ENCODE measurements at regions not wholly inside any gene's neighbourhood (a gene's known extent, or its start where the extent isn't known, plus 50 kb on each side); places are given as distances from the start of the nearest gene placed in this dataset.

DNA sequence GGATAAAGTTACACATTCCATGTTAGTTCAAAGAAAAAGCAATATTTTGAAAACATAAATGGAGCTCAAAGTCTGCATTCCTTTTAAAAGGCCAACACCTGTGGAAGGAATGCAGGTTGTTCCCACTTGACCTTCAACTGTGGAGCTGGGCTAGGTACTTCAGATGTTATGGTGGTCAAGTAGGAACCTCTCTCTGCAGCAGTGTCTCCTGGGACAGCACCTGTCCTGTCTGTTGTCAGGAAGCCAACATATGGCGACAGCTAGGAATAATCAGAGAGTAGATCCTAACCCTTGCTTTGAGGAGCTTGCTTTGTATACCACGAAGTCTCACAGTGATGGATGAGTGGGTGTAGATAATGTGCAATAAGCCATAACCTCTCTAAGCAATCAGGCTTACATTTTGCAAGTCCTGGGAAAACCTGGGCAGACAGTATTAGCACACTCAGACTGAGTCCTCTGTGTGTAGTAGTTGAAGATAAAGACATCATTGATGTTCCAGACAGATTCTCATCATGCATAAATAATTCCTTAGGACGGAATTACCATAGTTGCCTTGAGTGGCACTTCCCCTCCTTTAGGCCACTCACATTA, 347.5 kb downstream of the PRL start:
- POLR2A ChIA-PET, result interaction anchor here (0.7 kb wide), 1 partner anchor 58 kb away, joined by 3 read pairs; no protein-coding TSS in a partner anchor
- no peaks in the 10 kb centered on the region for H3K9me3 Mint-ChIP-seq
- intact Hi-C loops (cut with micrococcal nuclease), result no loop called here
- no peak for DNase-seq
- no peak overlapping the region for H3K4me3 Mint-ChIP-seq
- H3K27ac Mint-ChIP-seq, result no peak overlapping the region
- CTCF ChIA-PET, result no interaction called here
- H3K4me1 Mint-ChIP-seq (ENCODE audit: low read depth), result no peaks in the 10 kb centered on the region
- H3K27me3 Mint-ChIP-seq, result peaks cover 5% of the 10 kb centered on the region
- H3K36me3 Mint-ChIP-seq, result no peaks in the 10 kb centered on the region

DNA sequence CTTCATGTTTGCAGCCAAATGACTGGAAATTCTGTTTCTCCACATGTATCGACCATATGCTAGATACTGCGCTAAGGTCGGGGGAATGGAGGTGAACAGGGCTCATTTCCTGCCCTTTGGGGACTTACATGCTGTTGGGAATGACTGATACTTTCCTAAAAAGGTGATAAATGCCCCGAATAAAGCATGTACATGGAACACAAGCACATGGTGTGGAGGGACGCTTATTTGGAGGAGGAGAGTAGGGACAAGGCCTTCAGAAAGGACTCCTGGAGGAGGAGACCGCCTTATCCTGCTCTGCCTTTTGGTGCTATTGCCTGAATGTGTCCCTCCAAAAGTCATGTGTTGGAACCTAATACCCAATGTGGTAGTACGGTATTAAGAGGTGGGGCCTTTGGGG, 344.5 kb downstream of the PRL start:
- DNase-seq, result no peak
- Mint-ChIP-seq H3K4me3 (no peak overlapping the region), H3K9me3 (no peaks in the 10 kb centered on the region), H3K27ac (no peak overlapping the region), H3K36me3 (no peaks in the 10 kb centered on the region), H3K4me1 (ENCODE audit: low read depth) (no peaks in the 10 kb centered on the region), H3K27me3 (peaks cover 3% of the 10 kb centered on the region)
- CTCF ChIA-PET, result no interaction called here
- POLR2A ChIA-PET, result no interaction called here
- intact Hi-C loops (cut with micrococcal nuclease), result no loop called here

DNA sequence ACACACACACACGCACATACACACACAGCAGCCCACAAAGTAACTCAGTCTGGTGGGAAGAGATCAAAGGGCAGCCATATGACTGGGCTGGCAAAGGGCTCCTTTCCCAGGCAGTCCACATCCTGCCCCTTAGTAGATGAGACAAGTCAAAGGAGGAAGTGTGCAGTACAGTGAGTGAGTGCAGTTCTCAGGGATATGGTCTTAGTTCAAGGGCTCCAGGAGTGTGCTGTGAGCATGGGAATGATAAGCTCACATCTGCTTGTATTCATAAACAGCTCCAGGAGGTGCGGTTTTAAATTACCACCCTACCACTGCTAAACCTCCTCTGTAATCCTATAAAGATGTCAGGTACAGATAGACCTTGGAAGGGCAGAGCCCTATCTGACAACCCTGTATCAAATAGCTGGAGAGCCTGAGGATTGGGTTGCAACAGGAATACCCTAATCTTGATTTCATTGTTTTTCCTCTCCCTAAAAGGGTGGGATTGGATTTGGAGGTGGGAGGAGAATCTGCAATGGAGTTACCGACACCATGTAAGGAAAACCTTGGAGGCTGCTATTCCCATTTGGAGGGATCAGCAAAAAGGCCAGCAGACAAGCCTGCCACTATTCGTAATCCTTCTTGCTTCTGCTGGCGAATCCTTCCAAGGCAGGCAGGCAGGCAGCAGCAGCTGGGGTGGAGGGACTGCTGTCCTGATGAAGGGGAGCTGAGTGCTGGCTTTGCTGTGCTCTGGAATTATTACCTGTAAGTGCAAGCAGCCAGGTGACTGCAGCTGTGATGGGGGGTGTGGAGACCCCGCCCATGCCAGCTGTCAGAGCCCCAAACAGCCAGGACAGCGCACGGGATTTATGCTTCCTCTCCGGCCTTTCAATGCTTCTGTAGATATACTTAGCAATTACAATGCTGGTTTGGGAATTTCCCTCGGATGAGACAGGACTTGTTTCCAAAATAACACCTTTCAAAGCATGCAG, 342.7 kb downstream of the PRL start:
- DNase-seq, result no peak
- ChIA-PET POLR2A (no interaction called here), CTCF (no interaction called here)
- H3K4me1 Mint-ChIP-seq (ENCODE audit: low read depth), result no peaks in the 10 kb centered on the region
- no peaks in the 10 kb centered on the region for H3K9me3 Mint-ChIP-seq
- H3K36me3 Mint-ChIP-seq, result no peaks in the 10 kb centered on the region
- H3K4me3 Mint-ChIP-seq, result no peak overlapping the region
- H3K27ac Mint-ChIP-seq, result no peak overlapping the region
- intact Hi-C loops (cut with micrococcal nuclease), result no loop called here
- peaks cover 3% of the 10 kb centered on the region for H3K27me3 Mint-ChIP-seq

DNA sequence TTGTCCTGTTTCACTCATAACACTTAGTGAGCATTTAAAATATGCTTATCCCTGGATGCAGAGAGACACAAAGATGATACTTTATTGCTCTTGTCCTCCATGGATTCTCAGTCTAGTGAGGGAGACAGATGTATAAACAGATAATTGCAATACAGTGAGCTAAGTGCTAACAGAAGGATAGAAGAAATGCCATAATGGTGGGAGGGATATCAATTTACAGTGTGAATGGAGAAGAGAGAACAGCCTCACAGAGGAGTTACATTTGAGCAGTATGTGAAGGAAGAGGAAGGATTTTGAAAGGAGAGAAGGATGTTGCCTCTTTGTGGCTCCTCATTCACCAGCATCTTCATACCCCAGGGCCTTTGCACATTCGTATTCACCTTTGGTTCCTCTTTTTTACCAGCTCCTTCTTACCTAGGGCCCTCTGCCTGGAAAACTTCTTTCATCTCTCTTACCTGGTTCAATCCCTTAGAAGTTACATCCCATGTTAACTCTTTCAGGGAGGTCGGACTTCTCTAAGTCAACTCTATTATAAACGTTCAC, 341.7 kb downstream of the PRL start:
- ChIA-PET POLR2A (no interaction called here), CTCF (no interaction called here)
- no peaks in the 10 kb centered on the region for H3K36me3 Mint-ChIP-seq
- no peaks in the 10 kb centered on the region for H3K9me3 Mint-ChIP-seq
- no peak for DNase-seq
- intact Hi-C loops (cut with micrococcal nuclease), result no loop called here
- no peak overlapping the region for H3K4me3 Mint-ChIP-seq
- no peaks in the 10 kb centered on the region for H3K4me1 Mint-ChIP-seq (ENCODE audit: low read depth)
- peaks cover 3% of the 10 kb centered on the region for H3K27me3 Mint-ChIP-seq
- no peak overlapping the region for H3K27ac Mint-ChIP-seq

DNA sequence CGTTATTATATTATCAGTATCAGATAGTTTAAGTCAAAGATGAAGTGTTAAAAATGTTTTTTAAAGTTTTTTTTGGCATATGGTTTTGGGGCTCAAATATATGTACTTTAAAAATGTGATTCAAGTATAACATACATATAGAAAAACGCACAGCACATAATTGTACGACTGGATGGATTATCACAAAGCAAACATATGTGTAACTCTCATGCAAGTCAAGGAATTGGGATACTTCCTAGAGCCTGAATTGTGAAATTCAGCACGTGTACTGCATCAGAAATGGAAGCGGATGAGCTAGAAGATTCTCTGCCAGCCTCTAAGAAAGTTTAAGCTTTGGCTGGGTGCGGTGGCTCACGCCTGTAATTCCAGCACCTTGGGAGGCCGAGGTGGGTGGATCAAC, 340.9 kb downstream of the PRL start:
- no peaks in the 10 kb centered on the region for H3K4me1 Mint-ChIP-seq (ENCODE audit: low read depth)
- CTCF ChIA-PET, result no interaction called here
- peaks cover 3% of the 10 kb centered on the region for H3K27me3 Mint-ChIP-seq
- H3K9me3 Mint-ChIP-seq, result no peaks in the 10 kb centered on the region
- H3K36me3 Mint-ChIP-seq, result no peaks in the 10 kb centered on the region
- POLR2A ChIA-PET, result no interaction called here
- DNase-seq, result no peak
- no peak overlapping the region for H3K27ac Mint-ChIP-seq
- intact Hi-C loops (cut with micrococcal nuclease), result no loop called here
- no peak overlapping the region for H3K4me3 Mint-ChIP-seq

DNA sequence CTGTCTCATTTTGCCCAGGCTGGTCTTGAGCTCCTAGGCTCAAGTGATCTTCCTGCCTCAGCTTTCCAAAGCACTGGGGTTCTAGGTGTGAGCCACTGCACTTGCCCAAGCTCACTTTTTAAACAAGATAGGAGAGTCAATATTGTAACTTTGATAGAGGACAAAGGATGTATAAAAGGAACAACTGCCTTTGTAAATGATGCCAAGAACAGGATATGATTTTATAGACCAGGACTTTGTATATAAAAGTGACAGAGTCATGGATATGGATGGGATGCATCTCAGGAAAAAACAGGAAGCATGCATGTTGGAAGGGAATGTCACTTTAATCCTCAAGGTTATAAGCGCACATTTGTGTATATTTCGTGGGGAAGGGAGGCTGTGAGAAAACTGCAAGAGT, 338.4 kb downstream of the PRL start:
- Mint-ChIP-seq H3K36me3 (no peaks in the 10 kb centered on the region), H3K27ac (no peak overlapping the region), H3K9me3 (no peaks in the 10 kb centered on the region), H3K4me3 (no peak overlapping the region), H3K27me3 (no peaks in the 10 kb centered on the region), H3K4me1 (ENCODE audit: low read depth) (no peaks in the 10 kb centered on the region)
- DNase-seq, result no peak
- ChIA-PET POLR2A (no interaction called here), CTCF (no interaction called here)
- intact Hi-C loops (cut with micrococcal nuclease), result no loop called here

DNA sequence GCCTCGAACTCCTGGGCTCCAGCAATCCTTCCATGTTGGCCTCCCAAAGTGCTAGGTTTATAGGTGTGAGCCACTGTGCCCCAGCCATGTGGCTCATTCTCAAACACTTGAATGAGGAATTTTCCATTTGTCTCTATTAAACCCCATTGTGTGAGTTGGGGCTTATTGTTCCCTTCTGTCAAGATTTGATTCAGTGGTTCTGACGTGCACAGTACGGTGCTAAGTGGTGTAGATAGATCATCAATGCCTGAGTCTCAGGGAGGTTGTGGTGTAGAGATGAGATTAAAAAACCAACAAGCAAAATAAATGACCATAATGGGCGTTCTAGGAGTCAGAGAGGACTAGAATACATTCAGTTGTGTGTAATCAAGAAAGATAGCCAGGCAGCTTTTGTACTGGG, 335.6 kb downstream of the PRL start:
- CTCF ChIA-PET, result no interaction called here

DNA sequence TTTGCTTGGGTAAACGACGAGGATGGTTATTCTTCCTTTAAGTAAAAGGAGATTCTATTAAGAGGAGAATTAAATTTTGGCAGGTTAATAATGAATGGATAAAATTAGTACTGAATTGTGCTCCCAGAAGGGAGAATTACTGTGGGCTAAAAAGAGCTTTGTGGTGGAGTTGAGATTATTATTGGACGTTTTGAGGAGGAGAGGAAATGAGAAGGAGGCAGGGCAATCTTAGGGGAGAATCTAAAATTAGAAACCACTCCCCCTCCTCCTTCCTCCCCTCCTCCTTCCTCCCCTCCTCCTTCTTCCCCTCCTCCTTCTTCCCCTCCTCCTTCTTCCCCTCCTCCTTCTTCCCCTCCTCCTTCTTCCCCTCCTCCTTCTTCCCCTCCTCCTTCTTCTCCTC, 331.8 kb downstream of the PRL start:
- DNase-seq, result no peak
- POLR2A ChIA-PET, result no interaction called here
- no peak overlapping the region for H3K27ac Mint-ChIP-seq
- H3K4me3 Mint-ChIP-seq, result no peak overlapping the region
- intact Hi-C loops (cut with micrococcal nuclease), result no loop called here
- no peaks in the 10 kb centered on the region for H3K9me3 Mint-ChIP-seq
- CTCF ChIA-PET, result no interaction called here
- no peaks in the 10 kb centered on the region for H3K36me3 Mint-ChIP-seq
- no peaks in the 10 kb centered on the region for H3K4me1 Mint-ChIP-seq (ENCODE audit: low read depth)
- no peaks in the 10 kb centered on the region for H3K27me3 Mint-ChIP-seq

More for the DNA sequence above, 335.6 kb downstream of the PRL start:
- POLR2A ChIA-PET, result no interaction called here
- intact Hi-C loops (cut with micrococcal nuclease), result no loop called here
- no peaks in the 10 kb centered on the region for H3K36me3 Mint-ChIP-seq
- no peaks in the 10 kb centered on the region for H3K4me1 Mint-ChIP-seq (ENCODE audit: low read depth)
- no peaks in the 10 kb centered on the region for H3K27me3 Mint-ChIP-seq
- no peak overlapping the region for H3K4me3 Mint-ChIP-seq
- H3K27ac Mint-ChIP-seq, result no peak overlapping the region
- no peak for DNase-seq
- no peaks in the 10 kb centered on the region for H3K9me3 Mint-ChIP-seq

DNA sequence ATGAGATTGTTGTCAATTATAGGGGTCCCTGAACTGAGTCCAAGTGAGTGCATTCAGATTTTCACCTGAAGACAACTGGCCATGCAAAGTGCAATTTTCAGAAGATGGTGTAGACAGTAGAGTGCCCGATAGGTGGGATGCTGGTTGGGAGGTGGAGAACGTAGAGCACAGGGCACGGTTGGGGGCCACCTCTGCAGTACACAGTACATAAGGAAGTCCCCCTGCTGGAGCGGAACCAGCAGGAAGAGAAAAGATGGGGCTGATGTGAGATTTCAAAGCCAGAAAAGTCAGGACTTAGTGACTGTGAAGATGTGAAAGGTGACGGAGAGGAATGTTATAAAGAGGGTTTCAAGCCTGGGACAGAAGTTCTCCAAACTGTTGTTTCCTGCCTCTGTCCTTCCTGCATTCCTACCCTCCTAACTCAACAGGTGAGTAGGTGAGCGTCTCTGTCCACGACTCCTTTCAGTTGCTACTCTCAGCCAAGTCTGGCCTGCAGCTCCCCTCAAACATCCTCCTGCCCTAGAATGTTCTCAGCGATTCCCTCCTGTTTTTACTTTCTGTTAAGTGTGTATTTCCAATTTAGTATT, 330.8 kb downstream of the PRL start:
- Mint-ChIP-seq H3K9me3 (no peaks in the 10 kb centered on the region), H3K27ac (no peak overlapping the region), H3K4me3 (no peak overlapping the region), H3K4me1 (ENCODE audit: low read depth) (no peaks in the 10 kb centered on the region), H3K27me3 (no peaks in the 10 kb centered on the region), H3K36me3 (no peaks in the 10 kb centered on the region)
- DNase-seq, result no peak
- intact Hi-C loops (cut with micrococcal nuclease), result no loop called here
- ChIA-PET CTCF (no interaction called here), POLR2A (no interaction called here)

DNA sequence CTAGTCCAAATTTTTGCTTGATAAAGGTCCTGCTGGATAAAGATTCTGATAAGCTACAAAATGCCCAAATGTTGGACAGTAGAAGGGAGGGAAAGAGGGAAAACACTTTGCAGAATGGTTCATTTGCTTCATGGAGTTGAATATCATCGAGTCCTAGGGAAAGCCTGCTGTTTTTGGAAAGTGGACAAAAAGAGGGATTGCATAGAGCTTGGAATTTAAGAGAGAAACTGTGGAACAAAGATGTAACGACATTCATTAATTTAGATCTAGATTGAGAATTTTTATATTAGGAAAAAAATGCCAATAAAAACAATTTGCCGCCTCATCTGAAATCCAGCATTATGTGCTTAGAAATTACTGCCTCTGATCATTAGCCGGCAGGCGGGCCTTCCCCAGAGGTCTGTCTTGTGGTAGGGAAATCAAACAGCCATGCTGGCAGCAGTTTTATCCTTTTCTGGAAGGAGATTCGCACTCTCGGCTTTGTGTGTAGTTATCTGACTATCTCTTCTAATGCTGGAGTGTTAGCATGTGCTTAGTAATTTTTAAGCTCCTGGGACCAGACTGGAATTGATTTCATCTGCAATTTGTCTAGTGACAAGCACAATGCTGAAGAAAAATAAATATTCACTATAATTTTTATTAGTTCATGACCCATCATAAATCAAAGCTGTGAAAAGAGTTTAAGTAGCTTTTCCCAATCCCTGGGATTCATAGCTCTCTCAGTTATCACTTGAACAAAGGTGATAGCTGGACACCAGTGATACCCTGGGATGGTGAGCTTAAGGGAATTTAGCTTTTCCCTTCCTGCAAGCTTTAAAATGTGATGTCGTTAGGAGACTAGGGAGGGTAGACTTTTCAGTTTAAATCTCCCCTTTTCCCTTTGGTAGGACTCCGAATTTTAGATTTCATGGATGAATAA, 329.5 kb downstream of the PRL start:
- Mint-ChIP-seq H3K9me3 (no peaks in the 10 kb centered on the region), H3K27me3 (no peaks in the 10 kb centered on the region), H3K36me3 (no peaks in the 10 kb centered on the region), H3K4me1 (ENCODE audit: low read depth) (no peaks in the 10 kb centered on the region), H3K4me3 (no peak overlapping the region), H3K27ac (no peak overlapping the region)
- POLR2A ChIA-PET, result no interaction called here
- DNase-seq, result no peak
- CTCF ChIA-PET, result no interaction called here
- intact Hi-C loops (cut with micrococcal nuclease), result no loop called here

DNA sequence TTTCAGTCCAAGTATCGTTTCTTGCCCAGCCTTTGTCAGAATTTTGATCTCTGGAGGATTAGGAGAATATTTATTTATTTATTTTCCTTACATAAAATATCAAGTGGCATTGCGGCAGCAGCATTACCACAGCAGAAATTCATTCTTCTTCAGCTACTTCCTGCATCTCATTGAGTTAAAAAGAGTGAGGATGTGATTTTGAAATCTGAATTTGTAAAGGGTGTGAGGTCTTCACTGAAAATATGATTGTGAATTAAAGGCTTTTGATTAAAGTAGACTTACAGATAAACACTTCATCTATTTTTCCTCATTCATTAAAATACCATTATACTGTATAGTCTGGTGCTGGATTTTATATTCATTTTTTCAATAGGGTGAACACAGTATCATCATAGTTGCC, 328.4 kb downstream of the PRL start:
- intact Hi-C loops (cut with micrococcal nuclease), result no loop called here

DNA sequence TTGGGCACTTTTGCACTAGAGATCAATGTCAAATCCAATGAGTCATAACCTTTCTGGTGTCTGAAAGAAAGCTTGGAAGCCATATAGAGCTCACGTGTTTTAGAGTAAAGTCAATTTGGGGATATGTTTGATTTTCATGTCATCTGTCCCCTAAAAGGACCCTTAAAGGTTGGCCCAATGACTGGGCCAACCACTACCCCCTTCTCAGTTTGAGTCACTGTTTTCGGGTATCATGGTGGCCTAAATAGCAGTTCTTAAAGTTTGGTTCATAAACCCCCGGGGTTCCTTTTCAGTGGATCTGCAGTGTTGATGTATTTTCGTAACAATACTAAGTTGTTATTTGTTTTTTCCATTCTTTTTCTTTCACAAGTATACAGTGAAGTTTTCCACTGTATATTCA, 327.6 kb downstream of the PRL start:
- intact Hi-C loops (cut with micrococcal nuclease), result no loop called here
- no peaks in the 10 kb centered on the region for H3K4me1 Mint-ChIP-seq (ENCODE audit: low read depth)
- POLR2A ChIA-PET, result no interaction called here
- CTCF ChIA-PET, result no interaction called here
- no peaks in the 10 kb centered on the region for H3K36me3 Mint-ChIP-seq
- no peaks in the 10 kb centered on the region for H3K9me3 Mint-ChIP-seq
- no peak overlapping the region for H3K27ac Mint-ChIP-seq
- no peak overlapping the region for H3K4me3 Mint-ChIP-seq
- no peak for DNase-seq
- H3K27me3 Mint-ChIP-seq, result no peaks in the 10 kb centered on the region

More for the DNA sequence above, 328.4 kb downstream of the PRL start:
- Mint-ChIP-seq H3K27me3 (no peaks in the 10 kb centered on the region), H3K9me3 (no peaks in the 10 kb centered on the region), H3K4me3 (no peak overlapping the region), H3K36me3 (no peaks in the 10 kb centered on the region), H3K27ac (no peak overlapping the region), H3K4me1 (ENCODE audit: low read depth) (no peaks in the 10 kb centered on the region)
- ChIA-PET POLR2A (no interaction called here), CTCF (no interaction called here)
- no peak for DNase-seq
